NB4 (cell line): ENCODE measurements at regions not wholly inside any gene's neighbourhood (a gene's known extent, or its start where the extent isn't known, plus 50 kb on each side); places are given as distances from the start of the nearest gene placed in this dataset.

Experiments used
- DNase-seq: peaks from one replicate; pipeline ENCODE4 v3.0.0; 2010; ENCODE audit warnings: low read depth
- H3K4me3 ChIP-seq: one replicate; pipeline ENCODE4 v1.5.1; 2011; ENCODE audit warnings: mild to moderate bottlenecking, low read depth, low read length, moderate library complexity
- MYC ChIP-seq: IDR thresholded peaks from 2 replicates; pipeline ENCODE4 v1.6.1; 2011; ENCODE audit warnings: low read depth, low read length
- POLR2A ChIP-seq: IDR thresholded peaks from 2 replicates; pipeline ENCODE4 v1.6.1; 2011; ENCODE audit warnings: mild to moderate bottlenecking; ENCODE audit not compliant: insufficient read length; ENCODE audit errors: extremely low read depth
- TF ChIP-seq, protein P1 (sequence below): IDR thresholded peaks from one replicate; pipeline ENCODE4 v1.5.1; 2012; ENCODE audit warnings: low read depth, low read length
- TF ChIP-seq, protein P2 (sequence below): IDR thresholded peaks from 2 replicates; pipeline ENCODE4 v1.6.1; 2011; ENCODE audit warnings: low read depth, low read length

DNA sequence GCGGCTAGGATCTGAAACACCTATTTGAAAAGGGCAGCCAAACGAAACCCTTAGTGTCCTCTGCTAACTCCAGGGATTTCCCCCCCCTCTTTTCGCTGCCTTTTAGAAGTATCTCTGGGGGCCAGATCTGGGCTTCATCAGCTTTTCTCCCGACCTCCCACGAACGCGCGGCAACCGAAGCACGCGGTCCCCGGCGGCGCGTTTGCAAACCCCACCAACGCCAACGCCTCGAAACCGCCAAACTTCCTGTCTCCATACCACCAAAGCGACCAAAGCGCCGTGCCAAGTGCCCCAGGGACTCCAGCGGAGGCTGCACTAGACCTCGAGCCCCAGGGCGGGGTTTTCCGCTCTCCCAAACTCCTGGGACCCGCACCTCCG lies 155.8 kb upstream of the FRMD4B start:
- TF ChIP-seq MYC: no peak
- TF ChIP-seq POLR2A: no peak
- TF ChIP-seq, protein P1, sequence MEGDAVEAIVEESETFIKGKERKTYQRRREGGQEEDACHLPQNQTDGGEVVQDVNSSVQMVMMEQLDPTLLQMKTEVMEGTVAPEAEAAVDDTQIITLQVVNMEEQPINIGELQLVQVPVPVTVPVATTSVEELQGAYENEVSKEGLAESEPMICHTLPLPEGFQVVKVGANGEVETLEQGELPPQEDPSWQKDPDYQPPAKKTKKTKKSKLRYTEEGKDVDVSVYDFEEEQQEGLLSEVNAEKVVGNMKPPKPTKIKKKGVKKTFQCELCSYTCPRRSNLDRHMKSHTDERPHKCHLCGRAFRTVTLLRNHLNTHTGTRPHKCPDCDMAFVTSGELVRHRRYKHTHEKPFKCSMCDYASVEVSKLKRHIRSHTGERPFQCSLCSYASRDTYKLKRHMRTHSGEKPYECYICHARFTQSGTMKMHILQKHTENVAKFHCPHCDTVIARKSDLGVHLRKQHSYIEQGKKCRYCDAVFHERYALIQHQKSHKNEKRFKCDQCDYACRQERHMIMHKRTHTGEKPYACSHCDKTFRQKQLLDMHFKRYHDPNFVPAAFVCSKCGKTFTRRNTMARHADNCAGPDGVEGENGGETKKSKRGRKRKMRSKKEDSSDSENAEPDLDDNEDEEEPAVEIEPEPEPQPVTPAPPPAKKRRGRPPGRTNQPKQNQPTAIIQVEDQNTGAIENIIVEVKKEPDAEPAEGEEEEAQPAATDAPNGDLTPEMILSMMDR: no peak
- TF ChIP-seq, protein P2, sequence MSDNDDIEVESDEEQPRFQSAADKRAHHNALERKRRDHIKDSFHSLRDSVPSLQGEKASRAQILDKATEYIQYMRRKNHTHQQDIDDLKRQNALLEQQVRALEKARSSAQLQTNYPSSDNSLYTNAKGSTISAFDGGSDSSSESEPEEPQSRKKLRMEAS: no peak
- no peak for DNase-seq
- H3K4me3 ChIP-seq: no peak overlapping the region

DNA sequence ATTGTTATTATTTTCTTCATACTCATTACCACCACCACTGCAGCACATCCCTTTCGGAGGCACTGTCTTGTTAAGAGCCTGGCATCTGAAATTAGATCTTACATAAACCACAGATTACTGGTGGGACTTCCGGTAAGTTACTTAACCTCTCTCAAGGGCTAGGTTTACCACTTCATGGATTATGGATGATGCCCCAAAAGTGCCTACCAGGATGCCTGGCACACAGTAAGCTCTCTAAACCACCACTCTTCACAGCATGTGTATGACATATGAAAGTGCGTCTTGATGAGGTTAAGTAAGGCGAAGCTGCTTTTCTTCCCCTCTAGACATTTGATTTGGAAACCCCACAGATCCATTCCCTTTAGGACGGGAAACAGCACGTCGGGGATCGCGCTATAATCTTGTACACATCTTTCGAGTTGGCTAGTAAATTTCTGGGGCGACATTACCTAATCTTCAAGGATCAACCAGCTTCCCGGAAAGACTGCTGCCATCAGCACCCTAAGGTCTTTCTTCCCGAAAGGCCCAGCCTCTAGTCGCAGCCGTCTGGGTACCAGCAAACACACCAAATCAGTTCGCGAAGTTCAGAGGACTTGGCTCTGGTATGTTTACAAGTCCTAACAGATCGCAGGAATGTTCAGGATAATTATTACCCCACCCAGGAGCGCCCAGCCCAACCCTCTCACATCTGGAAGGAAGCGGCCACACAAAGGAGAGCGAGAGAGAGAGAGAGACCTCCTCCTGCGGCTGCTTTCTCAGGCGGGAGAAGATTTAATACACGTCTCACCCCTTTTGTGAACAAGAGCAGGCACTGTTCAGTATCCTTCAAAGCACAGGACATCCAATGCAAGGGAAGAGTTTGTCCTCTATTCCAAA lies 155.1 kb upstream of the FRMD4B start:
- H3K4me3 ChIP-seq: no peak overlapping the region
- DNase-seq: no peak
- TF ChIP-seq POLR2A: no peak
- TF ChIP-seq, protein P2: no peak
- TF ChIP-seq MYC: no peak
- TF ChIP-seq, protein P1: no peak

DNA sequence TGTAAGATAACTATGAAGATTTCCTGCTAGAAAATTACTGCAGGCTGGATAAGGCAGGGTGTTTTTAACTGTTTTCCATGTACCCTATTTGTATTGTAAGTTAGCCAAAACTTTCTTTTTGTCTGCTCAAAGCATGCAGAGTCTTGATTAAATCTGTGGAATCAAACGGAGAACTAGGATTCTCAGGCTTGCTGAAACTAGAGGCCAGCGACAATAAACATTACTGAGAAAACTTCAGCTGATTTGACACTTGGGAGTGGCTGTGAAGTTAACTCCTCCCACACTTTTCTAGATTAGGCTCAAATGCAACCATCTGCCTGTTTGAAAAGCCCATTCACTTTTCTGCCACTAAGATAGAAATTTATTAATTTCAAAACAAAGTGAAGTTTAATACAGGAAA lies 153.2 kb upstream of the FRMD4B start:
- no peak overlapping the region for H3K4me3 ChIP-seq
- DNase-seq: no peak
- TF ChIP-seq, protein P2: no peak
- TF ChIP-seq MYC (no peak), POLR2A (no peak)
- TF ChIP-seq, protein P1: no peak

DNA sequence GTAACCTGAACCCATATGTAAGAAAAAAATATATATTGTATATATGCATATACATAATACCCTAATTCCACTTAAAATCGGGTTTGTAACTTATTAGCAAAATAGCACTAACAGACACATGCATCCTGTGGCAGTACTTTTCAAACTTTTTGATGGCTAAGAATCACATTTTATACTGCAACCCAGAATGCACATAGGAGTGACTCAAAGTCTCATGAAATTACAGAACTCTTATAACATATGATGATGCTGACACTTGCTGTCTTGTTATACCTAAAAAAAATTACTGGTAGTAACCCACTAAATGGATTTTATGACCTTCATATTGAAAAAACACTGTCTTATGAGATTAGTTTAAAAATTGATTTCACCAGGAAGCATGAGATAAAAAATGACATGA lies 152.4 kb upstream of the FRMD4B start:
- TF ChIP-seq MYC (no peak), POLR2A (no peak)
- TF ChIP-seq, protein P2: no peak
- TF ChIP-seq, protein P1: no peak
- no peak overlapping the region for H3K4me3 ChIP-seq
- no peak for DNase-seq

DNA sequence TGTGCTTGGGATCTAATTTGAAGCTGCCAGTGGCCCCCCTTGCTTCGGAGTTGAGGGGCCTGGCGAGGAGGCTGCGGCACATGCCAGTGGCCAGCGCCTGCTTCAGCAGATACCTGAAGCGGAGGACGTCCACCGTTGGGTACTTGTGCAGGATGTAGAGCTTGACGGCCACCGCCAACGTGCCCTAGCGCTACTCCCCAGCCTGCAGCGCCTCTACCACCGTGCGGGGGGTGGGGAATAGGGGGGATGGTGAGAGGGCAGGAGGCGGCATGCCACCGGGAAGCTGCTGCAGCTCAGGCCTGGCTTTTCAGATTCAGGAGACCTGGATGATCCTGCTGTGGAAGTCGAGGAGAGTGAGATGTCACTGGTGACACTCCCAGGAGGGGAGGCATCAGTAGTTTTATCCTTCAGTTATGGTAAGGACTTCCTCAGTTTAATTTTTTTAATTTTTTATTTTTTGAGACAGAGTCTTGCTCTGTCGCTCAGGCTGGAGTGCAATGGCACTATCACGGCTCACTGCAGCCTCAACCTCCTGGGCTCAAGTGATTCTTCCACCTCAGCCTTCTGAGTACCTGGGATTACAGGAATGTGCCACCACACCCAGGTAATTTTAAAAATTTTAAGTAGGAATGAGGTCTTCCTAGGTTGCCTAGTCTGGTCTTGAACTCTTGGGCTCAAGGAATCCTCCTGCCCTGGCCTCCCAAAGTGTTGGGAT lies 150.6 kb upstream of the FRMD4B start:
- DNase-seq: no peak
- no peak for TF ChIP-seq MYC
- no peak overlapping the region for H3K4me3 ChIP-seq

DNA sequence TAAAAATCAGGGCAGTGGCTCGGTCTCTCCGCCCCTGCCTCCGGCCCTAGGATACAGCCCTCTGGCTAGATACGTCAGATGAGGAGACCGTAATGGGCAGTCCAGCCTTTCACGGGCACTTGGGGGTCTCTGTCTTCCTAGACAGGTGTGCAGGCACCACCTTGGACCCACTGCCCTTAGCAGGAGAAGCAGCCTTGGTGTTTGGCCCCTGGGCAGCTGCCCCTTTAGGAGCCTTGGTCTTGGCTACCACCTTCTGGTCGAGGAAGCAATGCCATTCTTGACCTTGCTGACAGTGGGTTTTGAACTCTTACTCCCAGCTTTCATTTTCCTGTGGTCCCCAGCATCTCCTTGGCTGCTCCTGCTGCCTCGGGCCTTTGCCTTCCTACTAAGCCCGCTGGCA lies 149.7 kb upstream of the FRMD4B start:
- no peak for DNase-seq
- H3K4me3 ChIP-seq: no peak overlapping the region
- TF ChIP-seq, protein P1: no peak
- TF ChIP-seq, protein P2: no peak
- TF ChIP-seq MYC (no peak), POLR2A (no peak)
